ENCODE measurements at regions not wholly inside any gene's neighbourhood (a gene's known extent, or its start where the extent isn't known, plus 50 kb on each side); places are given as distances from the start of the nearest gene placed in this dataset.

DNA sequence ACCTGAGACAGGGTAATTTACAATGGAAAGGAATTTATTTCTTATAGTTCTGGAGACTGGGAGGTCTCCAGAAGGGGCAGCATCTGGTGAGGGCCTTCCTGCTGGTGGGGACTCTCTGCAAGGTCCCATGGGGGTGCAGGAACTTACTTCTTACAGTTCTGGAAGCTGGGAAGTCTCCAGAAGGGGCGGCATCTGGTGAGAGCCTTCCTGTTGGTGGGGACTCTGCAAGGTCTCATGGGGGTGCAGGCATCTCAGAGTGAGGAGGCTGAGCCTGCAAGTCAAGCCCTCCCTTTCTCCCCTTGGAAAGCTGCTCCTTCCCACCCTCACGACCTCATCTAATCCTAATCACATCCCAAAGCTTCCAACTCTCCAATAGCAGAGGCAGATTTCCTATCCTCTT, 157.4 kb downstream of the FOXL1 start:
- TF ChIP-seq ZNF549 (tag by site-specific recombination; IDR thresholded peaks at IDR 0.05) (no peak), TRIM28 (IDR thresholded peaks at IDR 0.05; ENCODE audit: borderline replicate concordance, low read length) (no peak), ZBTB49 (tag by site-specific recombination; IDR thresholded peaks at IDR 0.05; ENCODE audit: low read depth) (no peak)
- TF ChIP-seq, protein P1, sequence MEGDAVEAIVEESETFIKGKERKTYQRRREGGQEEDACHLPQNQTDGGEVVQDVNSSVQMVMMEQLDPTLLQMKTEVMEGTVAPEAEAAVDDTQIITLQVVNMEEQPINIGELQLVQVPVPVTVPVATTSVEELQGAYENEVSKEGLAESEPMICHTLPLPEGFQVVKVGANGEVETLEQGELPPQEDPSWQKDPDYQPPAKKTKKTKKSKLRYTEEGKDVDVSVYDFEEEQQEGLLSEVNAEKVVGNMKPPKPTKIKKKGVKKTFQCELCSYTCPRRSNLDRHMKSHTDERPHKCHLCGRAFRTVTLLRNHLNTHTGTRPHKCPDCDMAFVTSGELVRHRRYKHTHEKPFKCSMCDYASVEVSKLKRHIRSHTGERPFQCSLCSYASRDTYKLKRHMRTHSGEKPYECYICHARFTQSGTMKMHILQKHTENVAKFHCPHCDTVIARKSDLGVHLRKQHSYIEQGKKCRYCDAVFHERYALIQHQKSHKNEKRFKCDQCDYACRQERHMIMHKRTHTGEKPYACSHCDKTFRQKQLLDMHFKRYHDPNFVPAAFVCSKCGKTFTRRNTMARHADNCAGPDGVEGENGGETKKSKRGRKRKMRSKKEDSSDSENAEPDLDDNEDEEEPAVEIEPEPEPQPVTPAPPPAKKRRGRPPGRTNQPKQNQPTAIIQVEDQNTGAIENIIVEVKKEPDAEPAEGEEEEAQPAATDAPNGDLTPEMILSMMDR (tag by site-specific recombination; IDR thresholded peaks at IDR 0.05), result no peak
